ENCODE measurements at regions not wholly inside any gene's neighbourhood (a gene's known extent, or its start where the extent isn't known, plus 50 kb on each side); places are given as distances from the start of the nearest gene placed in this dataset.

DNA sequence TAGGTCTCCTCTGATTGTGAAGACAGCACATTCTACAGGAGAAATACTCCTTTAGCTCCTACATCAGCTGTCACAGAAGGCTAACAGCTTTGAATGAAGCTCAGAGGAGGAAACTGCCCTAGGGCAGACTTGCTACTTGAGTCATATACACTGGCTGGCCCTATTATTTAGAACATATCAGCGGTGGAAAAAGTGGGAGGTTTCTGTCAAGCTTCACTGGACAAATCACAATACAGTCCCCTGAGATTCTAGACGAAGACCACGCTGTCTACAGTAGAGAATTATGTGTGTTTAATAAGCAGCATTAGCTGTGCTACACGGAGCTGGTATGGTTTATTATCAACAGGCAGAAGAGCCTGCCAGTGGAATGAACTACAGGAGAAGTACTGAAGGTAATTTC is 230.9 kb upstream of the FSIP2 start:
- H3K9me3 Mint-ChIP-seq: peaks cover 33% of the 10 kb centered on the region
- CTCF ChIA-PET: no interaction called here

DNA sequence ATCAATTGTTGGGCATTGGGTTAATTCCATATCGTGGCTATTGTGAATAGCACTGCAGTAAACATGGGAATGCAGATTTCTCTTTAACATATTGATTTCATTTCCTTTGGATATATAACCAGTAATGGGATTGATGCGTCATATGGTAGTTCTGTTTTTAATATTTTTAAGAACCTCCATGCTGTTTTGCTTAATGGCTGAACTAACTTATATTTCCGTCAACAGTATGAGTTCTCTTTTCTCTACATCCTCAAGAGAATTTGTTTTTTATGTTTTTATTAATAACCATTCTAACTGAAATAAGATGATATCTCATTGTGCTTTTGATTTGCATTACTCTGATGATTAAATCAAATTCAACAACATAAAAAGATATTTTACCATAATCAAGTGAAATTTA is 228.5 kb upstream of the FSIP2 start:
- no peak for ATAC-seq (ENCODE audit: poor library complexity)
- CTCF ChIA-PET: no interaction called here
- intact Hi-C loops (cut with DNase I, micrococcal nuclease): no loop called here

More for the DNA sequence above, 230.9 kb upstream of the FSIP2 start:
- H3K4me1 ChIP-seq (ENCODE audit: insufficient read depth, low read length): no peaks in the 10 kb centered on the region
- no peak for ATAC-seq (ENCODE audit: poor library complexity)
- no peaks in the 10 kb centered on the region for H3K27me3 Mint-ChIP-seq
- POLR2A ChIA-PET: no interaction called here
- no peak overlapping the region for H3K4me3 Mint-ChIP-seq
- no peak overlapping the region for H3K4me3 ChIP-seq (ENCODE audit: low read length)
- TF ChIP-seq, protein P1, sequence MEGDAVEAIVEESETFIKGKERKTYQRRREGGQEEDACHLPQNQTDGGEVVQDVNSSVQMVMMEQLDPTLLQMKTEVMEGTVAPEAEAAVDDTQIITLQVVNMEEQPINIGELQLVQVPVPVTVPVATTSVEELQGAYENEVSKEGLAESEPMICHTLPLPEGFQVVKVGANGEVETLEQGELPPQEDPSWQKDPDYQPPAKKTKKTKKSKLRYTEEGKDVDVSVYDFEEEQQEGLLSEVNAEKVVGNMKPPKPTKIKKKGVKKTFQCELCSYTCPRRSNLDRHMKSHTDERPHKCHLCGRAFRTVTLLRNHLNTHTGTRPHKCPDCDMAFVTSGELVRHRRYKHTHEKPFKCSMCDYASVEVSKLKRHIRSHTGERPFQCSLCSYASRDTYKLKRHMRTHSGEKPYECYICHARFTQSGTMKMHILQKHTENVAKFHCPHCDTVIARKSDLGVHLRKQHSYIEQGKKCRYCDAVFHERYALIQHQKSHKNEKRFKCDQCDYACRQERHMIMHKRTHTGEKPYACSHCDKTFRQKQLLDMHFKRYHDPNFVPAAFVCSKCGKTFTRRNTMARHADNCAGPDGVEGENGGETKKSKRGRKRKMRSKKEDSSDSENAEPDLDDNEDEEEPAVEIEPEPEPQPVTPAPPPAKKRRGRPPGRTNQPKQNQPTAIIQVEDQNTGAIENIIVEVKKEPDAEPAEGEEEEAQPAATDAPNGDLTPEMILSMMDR (IDR thresholded peaks at IDR 0.05): no peak
- H3K9me3 ChIP-seq (ENCODE audit: control insufficient read depth in 1 of 2, insufficient read depth in 1 of 2, low read length in 2 of 2): peaks cover 5 to 26% of the 10 kb centered on the region in 2 experiments
- no peaks in the 10 kb centered on the region for H3K27me3 ChIP-seq (ENCODE audit: control insufficient read depth in 1 of 2, insufficient read depth in 2 of 2, low read length in 2 of 2)
- intact Hi-C loops (cut with DNase I, micrococcal nuclease): no loop called here
- no peak for DNase-seq
- peaks cover 5% of the 10 kb centered on the region for H3K36me3 Mint-ChIP-seq (ENCODE audit: low read depth)
- H3K27ac Mint-ChIP-seq: no peak overlapping the region
- no peak overlapping the region for H3K27ac ChIP-seq (ENCODE audit: low read depth in 1 of 2, low read length in 2 of 2)
- H3K4me1 Mint-ChIP-seq (ENCODE audit: low read depth): no peaks in the 10 kb centered on the region
- H3K36me3 ChIP-seq (ENCODE audit: insufficient read depth, low read length): no peaks in the 10 kb centered on the region

DNA sequence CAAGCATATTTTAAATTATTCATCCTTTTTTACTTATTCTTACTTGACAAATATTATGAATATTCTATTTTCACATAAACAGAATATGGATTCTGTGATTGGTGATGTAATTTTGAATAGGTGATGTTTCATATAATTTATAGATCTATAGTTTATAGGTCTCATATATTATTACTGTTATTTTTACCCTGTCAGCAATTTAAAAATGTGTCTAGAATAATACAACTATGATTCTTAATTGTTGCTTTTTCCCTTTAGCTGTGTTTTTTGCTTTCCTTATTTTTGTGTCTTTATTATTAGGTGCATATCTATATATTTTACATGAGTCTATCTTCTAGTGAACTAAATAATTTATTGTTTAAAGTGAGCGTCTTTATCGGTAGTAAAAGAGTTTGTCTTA is 226.7 kb upstream of the FSIP2 start:
- Mint-ChIP-seq H3K27ac (no peak overlapping the region), H3K36me3 (ENCODE audit: low read depth) (peaks cover 10% of the 10 kb centered on the region), H3K4me1 (ENCODE audit: low read depth) (no peaks in the 10 kb centered on the region), H3K4me3 (no peak overlapping the region), H3K27me3 (no peaks in the 10 kb centered on the region), H3K9me3 (peaks cover 32% of the 10 kb centered on the region)
- Histone ChIP-seq H3K36me3 (ENCODE audit: insufficient read depth, low read length) (no peaks in the 10 kb centered on the region), H3K27ac (ENCODE audit: low read depth in 1 of 2, low read length in 2 of 2) (no peak overlapping the region), H3K27me3 (ENCODE audit: control insufficient read depth in 1 of 2, insufficient read depth in 2 of 2, low read length in 2 of 2) (no peaks in the 10 kb centered on the region), H3K4me3 (ENCODE audit: low read length) (no peak overlapping the region), H3K9me3 (ENCODE audit: control insufficient read depth in 1 of 2, insufficient read depth in 1 of 2, low read length in 2 of 2) (peaks cover 4 to 30% of the 10 kb centered on the region in 2 experiments), H3K4me1 (ENCODE audit: insufficient read depth, low read length) (no peaks in the 10 kb centered on the region)
- TF ChIP-seq, protein P1 (IDR thresholded peaks at IDR 0.05): no peak
- ChIA-PET CTCF (no interaction called here), POLR2A (no interaction called here)
- intact Hi-C loops (cut with DNase I, micrococcal nuclease): no loop called here
- no peak for DNase-seq
- no peak for ATAC-seq (ENCODE audit: poor library complexity)

More for the DNA sequence above, 228.5 kb upstream of the FSIP2 start:
- Mint-ChIP-seq H3K27me3 (no peaks in the 10 kb centered on the region), H3K4me1 (ENCODE audit: low read depth) (no peaks in the 10 kb centered on the region), H3K4me3 (no peak overlapping the region), H3K27ac (no peak overlapping the region), H3K36me3 (ENCODE audit: low read depth) (peaks cover 10% of the 10 kb centered on the region), H3K9me3 (peaks cover 29% of the 10 kb centered on the region)
- DNase-seq: no peak
- Histone ChIP-seq H3K36me3 (ENCODE audit: insufficient read depth, low read length) (no peaks in the 10 kb centered on the region), H3K27me3 (ENCODE audit: control insufficient read depth in 1 of 2, insufficient read depth in 2 of 2, low read length in 2 of 2) (no peaks in the 10 kb centered on the region), H3K4me3 (ENCODE audit: low read length) (no peak overlapping the region), H3K4me1 (ENCODE audit: insufficient read depth, low read length) (no peaks in the 10 kb centered on the region), H3K27ac (ENCODE audit: low read depth in 1 of 2, low read length in 2 of 2) (no peak overlapping the region), H3K9me3 (ENCODE audit: control insufficient read depth in 1 of 2, insufficient read depth in 1 of 2, low read length in 2 of 2) (peaks cover 4 to 26% of the 10 kb centered on the region in 2 experiments)
- TF ChIP-seq, protein P1 (IDR thresholded peaks at IDR 0.05): no peak
- POLR2A ChIA-PET: no interaction called here

Data from CD4-positive, alpha-beta T cell (primary cell).